Erythroblast (primary cell): ENCODE measurements at regions not wholly inside any gene's neighbourhood (a gene's known extent, or its start where the extent isn't known, plus 50 kb on each side); places are given as distances from the start of the nearest gene placed in this dataset.

Experiments used
- GATA1 ChIP-seq: IDR thresholded peaks from 2 replicates; pipeline ENCODE4 v1.6.1; 2011; ENCODE audit warnings: low read depth, mild to moderate bottlenecking, control low read depth, low read length, moderate library complexity
- POLR2A ChIP-seq: IDR thresholded peaks from 2 replicates; pipeline ENCODE4 v1.6.1; 2011; ENCODE audit warnings: mild to moderate bottlenecking, low read length

GRCh38 chr10:23686722-23687121, 247.8 kb downstream of the OTUD1 start:
- TF ChIP-seq POLR2A: no peak
- TF ChIP-seq GATA1: no peak
